Chondrocyte (in vitro differentiated cells): ENCODE measurements at regions not wholly inside any gene's neighbourhood (a gene's known extent, or its start where the extent isn't known, plus 50 kb on each side); places are given as distances from the start of the nearest gene placed in this dataset.
"Not testable (repeated sequence)": the region's sequence is repeated elsewhere in the genome, so short reads cannot be mapped to it uniquely, and the experiment has no call there.

Experiments used
- DNase-seq: peaks from one replicate; pipeline ENCODE4 v3.0.0; 2021; ENCODE audit warnings: mixed read lengths, low spot score
- H3K27ac Mint-ChIP-seq: one replicate; pipeline ENCODE4 v1.8.0; 2021; ENCODE audit warnings: mild to moderate bottlenecking, moderate library complexity, mixed read lengths; ENCODE audit not compliant: unreplicated experiment
- H3K27me3 Mint-ChIP-seq: 2 replicates; pipeline ENCODE4 v1.8.0; 2021; ENCODE audit warnings: low read depth, mixed read lengths
- H3K36me3 Mint-ChIP-seq: 2 replicates; pipeline ENCODE4 v1.8.0; 2021; ENCODE audit warnings: low read depth, mixed read lengths
- H3K4me1 Mint-ChIP-seq: 2 replicates; pipeline ENCODE4 v1.8.0; 2021; ENCODE audit warnings: low read depth, mild to moderate bottlenecking, mixed read lengths
- H3K4me3 Mint-ChIP-seq: one replicate; pipeline ENCODE4 v1.8.0; 2021; ENCODE audit warnings: mild to moderate bottlenecking, moderate library complexity, mixed read lengths; ENCODE audit not compliant: unreplicated experiment
- H3K9me3 Mint-ChIP-seq: 2 replicates; pipeline ENCODE4 v1.8.0; 2021; ENCODE audit warnings: low read depth, mixed read lengths
- CTCF ChIP-seq: fragments of 200-600 bp; sonication (generic); IDR thresholded peaks from 2 replicates; pipeline ENCODE4 v1.5.0; 2021; ENCODE audit warnings: antibody characterized with exemption, mild to moderate bottlenecking, moderate library complexity

DNA sequence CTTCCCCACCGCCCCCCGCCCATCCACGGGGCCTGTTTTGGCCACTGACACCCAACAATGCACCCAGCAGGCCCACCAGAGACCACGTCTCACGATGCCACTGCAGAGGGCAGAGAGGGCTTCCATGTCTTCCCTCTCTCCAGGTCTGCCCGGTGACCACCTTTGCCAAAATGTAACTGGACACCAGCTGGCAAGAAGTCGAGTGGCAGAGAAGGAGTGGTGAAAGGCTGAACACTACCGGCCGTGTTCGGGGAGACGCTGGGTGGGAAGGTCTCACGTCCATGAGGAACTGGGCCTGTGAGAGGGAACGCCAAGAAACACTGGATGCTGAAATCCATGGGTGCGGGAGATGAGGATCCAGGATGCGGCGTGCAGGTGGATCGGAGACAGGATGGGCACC is 308.2 kb downstream of the ADGRD1 start:
- no peaks in the 10 kb centered on the region for H3K36me3 Mint-ChIP-seq
- no peak for DNase-seq
- H3K27me3 Mint-ChIP-seq: peaks cover 10% of the 10 kb centered on the region
- no peak overlapping the region for H3K4me3 Mint-ChIP-seq
- no peaks in the 10 kb centered on the region for H3K4me1 Mint-ChIP-seq
- TF ChIP-seq CTCF: no peak
- H3K27ac Mint-ChIP-seq: no peak overlapping the region
- H3K9me3 Mint-ChIP-seq: no peaks in the 10 kb centered on the region

DNA sequence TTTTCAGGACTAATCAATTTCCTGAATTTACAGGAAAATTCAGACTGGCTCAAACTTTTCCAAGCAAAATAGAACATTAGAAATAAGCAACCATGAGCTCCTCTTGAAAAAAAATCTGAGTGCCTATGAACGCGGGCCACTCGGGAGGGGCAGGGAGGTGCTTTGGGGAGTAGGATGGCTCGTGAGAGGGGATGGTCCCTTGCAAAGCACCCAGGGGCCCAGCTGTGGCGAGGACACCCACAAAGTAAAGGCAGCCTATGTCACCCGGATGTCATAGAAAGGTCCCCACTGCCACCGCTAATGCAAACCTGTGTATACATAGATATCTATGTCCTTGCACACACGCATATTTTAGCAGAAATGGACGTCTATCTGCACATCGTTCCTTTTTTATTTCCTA is 309.9 kb downstream of the ADGRD1 start:
- H3K4me3 Mint-ChIP-seq: no peak overlapping the region
- no peak overlapping the region for H3K27ac Mint-ChIP-seq
- peaks cover 3% of the 10 kb centered on the region for H3K4me1 Mint-ChIP-seq
- no peak for TF ChIP-seq CTCF
- DNase-seq: no peak
- no peaks in the 10 kb centered on the region for H3K36me3 Mint-ChIP-seq
- H3K27me3 Mint-ChIP-seq: peaks cover 10% of the 10 kb centered on the region
- no peaks in the 10 kb centered on the region for H3K9me3 Mint-ChIP-seq

GRCh38 chr12:131264635-131265034 is 310.9 kb downstream of the ADGRD1 start:
- Mint-ChIP-seq H3K27me3 (peaks cover 10% of the 10 kb centered on the region), H3K36me3 (no peaks in the 10 kb centered on the region), H3K4me1 (peaks cover 3% of the 10 kb centered on the region), H3K27ac (no peak overlapping the region), H3K4me3 (no peak overlapping the region), H3K9me3 (no peaks in the 10 kb centered on the region)
- DNase-seq: peak; percentile 57
- TF ChIP-seq CTCF: no peak

DNA sequence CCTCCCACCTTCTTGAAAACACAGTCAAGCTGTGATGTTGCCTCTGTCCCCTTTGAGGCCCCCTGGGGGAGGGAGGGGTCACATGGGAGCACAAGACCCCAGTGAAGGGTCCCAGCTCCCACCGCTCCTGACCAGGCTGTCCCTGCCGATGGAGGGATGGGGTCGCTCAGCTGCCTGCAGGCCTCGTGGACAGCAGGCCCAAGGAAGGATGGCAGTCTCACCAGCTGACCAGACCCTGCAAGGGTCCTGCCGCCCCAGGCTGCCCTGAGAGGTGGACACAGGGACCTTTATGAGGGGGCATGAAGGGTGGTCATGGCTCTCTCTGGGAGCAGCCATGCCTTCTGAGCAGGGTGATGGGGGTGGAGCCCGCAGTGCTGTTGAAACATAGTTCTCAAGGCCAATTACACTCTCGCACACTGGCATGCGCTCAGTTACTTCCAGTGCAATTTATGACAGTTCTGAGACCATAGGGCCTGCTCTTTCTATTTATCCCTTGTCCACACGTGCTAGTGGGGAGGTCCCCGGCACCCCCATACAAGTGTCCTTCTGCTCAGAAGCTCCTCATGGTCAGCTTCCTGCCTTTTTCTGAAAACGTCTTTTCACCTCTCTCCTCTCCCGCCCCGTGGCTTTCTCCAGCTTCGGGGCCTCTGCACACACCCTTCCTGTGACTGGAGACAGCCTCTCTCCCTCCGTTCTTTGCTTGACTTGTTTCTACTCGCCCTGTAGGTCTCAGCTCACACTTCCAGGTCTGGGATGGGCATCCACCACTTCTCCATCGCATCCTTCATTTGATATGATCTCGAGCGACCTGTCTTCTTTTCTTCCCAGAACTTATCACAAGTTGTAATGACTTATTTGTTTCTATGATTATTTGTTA is 313.1 kb downstream of the ADGRD1 start:
- peaks cover 3% of the 10 kb centered on the region for H3K4me1 Mint-ChIP-seq

DNA sequence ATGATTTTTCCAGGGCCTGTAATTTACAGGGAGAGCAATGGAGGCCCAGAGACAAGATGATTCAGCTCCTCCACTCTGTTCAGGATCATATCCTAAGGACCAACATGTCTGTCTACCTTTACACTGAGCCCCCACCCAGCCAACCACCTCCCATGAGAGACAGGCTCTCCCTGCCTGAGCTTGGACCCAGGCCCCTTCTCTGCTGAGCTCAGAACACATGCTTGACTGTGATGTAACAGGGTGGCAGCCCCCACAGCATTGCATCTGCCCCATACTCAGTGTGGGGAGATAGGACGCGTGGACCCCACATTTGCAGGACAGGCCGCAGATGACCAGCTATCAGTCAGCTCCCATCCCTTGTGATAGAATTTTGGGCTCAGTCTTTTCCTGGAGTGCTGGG is 313.9 kb downstream of the ADGRD1 start:
- Mint-ChIP-seq H3K4me3 (no peak overlapping the region), H3K36me3 (no peaks in the 10 kb centered on the region), H3K4me1 (peaks cover 3% of the 10 kb centered on the region), H3K27me3 (peaks cover 2% of the 10 kb centered on the region), H3K27ac (peak overlapping the region; percentile 49), H3K9me3 (no peaks in the 10 kb centered on the region)
- DNase-seq: peak; percentile 65
- TF ChIP-seq CTCF: no peak

More for the DNA sequence above, 313.1 kb downstream of the ADGRD1 start:
- Mint-ChIP-seq H3K27me3 (peaks cover 6% of the 10 kb centered on the region), H3K4me3 (no peak overlapping the region), H3K36me3 (no peaks in the 10 kb centered on the region), H3K9me3 (no peaks in the 10 kb centered on the region), H3K27ac (no peak overlapping the region)
- DNase-seq: peak; percentile 62
- TF ChIP-seq CTCF: no peak

DNA sequence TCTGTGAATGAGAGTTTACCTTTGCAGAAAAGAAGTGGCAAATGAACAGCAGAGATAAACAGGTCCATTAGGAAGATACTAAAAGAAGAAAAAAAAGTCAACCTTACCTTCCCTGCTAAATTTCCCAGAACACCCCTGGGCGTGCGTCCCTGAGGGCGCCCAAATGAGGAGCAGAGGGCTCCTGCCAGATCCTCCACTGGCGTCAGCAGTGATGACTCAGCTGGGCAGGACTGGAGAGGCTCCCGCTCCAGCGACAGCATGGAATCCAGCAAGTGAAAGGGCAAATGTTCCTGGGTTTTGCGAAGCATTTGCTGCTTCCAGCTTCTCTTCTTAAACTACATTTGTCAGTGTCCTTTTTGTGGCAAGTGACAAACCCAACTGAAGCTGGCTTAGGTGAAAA is 314.4 kb downstream of the ADGRD1 start:
- not testable (repeated sequence) for H3K4me3 Mint-ChIP-seq, H3K27ac Mint-ChIP-seq, H3K27me3 Mint-ChIP-seq, H3K9me3 Mint-ChIP-seq, H3K4me1 Mint-ChIP-seq, H3K36me3 Mint-ChIP-seq
- DNase-seq: peak; percentile 29

- not testable (repeated sequence) for H3K36me3 Mint-ChIP-seq, H3K27me3 Mint-ChIP-seq, H3K9me3 Mint-ChIP-seq, H3K4me3 Mint-ChIP-seq, H3K27ac Mint-ChIP-seq, H3K4me1 Mint-ChIP-seq
- DNase-seq: peak; percentile 21
These were observed 314.9 kb downstream of the ADGRD1 start for GRCh38 chr12:131268571-131268970.
